HG03060 (cell line): ENCODE measurements at regions not wholly inside any gene's neighbourhood (a gene's known extent, or its start where the extent isn't known, plus 50 kb on each side); places are given as distances from the start of the nearest gene placed in this dataset.

Source experiments
- ATAC-seq: cut with Tn5 transposase; IDR thresholded peaks from one replicate; pipeline ENCODE4 v1.9.1; 2021; ENCODE audit warnings: low read depth, moderate number of reproducible peaks; ENCODE audit not compliant: unreplicated experiment

GRCh38 chr1:116318897-116319296, 54.1 kb upstream of the ATP1A1 start:
- ATAC-seq = no peak

DNA sequence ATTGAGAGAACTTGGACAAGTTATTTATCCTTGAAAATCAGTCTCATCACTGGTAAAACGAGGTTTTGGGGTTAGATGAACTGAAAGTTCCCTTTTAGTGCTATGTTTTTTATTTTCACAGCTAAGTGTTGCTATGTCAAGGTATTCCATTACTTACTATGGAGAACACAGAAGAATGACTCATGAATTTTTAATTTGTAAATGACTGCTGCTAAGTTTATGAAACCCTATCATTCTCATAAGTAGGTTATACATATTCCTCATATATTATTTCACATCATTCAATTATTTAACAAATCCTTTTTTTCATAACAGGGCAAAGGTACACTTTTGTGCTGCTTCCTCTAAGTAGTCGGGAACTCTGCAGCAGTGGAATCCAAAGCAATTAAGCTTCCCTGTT, 52.2 kb upstream of the ATP1A1 start:
- no peak for ATAC-seq

- ATAC-seq = no peak
These were observed 51.3 kb upstream of the ATP1A1 start for GRCh38 chr1:116321766-116322175.

DNA sequence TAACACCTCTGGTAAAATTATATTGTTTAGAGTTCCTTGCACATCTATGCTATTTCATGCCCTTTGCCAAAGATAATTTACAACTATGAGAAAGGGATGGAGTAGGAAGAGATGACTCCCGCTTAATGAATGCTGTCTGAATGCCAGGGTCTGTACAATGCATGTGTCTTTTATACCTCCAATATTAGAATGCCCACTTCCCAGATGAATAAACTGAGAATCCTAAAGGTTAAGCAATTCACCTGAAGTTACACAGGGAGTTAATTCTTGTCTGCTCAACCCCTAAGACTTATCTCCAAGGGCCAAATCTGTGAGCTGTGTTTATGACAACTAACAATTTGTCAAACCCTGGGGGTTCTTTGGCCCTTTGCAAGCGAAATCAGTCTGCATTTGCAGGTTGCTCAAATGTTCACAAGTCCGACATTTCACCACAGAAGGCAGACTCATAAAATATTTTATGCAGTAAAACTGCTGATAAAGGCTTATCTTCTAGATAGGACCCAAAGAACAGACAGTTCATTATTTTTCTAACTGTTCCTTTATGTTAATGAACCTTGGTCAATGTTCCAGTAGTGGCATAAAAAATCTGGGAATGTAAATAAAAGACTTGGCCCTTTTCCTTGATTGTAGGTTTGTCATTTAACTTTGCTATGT, 50.2 kb upstream of the ATP1A1 start:
- ATAC-seq = no peak
